ENCODE measurements at regions not wholly inside any gene's neighbourhood (a gene's known extent, or its start where the extent isn't known, plus 50 kb on each side); places are given as distances from the start of the nearest gene placed in this dataset.

DNA sequence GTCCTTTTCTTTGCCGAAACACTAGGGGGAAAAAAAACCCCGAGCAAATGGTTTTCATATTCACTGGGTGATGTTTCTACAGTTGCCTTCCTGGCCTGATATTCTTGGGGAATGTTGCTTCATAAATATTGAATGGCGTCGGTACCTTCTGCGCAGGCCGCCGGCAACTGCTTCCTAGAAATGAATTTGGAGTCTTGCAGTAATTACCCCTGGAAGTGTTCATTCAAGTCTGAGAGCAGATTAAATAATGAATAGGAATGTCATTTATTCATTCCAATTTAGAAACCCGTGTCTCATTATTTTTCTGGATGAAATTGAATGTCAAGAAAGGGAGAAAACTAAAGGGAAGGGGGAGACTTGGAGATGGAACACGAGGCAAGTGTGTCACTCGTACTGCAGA lies 179.4 kb upstream of the KCNG1 start:
- Histone ChIP-seq H3K27ac (ENCODE audit: low read depth, low read length) (no peak overlapping the region), H3K36me3 (ENCODE audit: control insufficient read depth, insufficient read depth, low read length) (no peaks in the 10 kb centered on the region), H3K9me3 (ENCODE audit: control insufficient read depth, insufficient read depth, low read length) (no peaks in the 10 kb centered on the region), H3K27me3 (ENCODE audit: control insufficient read depth, insufficient read depth, low read length) (no peaks in the 10 kb centered on the region), H3K4me3 (ENCODE audit: low read depth, low read length) (no peak overlapping the region), H3K9ac (ENCODE audit: low read depth, low read length) (no peak overlapping the region), H3K4me1 (ENCODE audit: control insufficient read depth, insufficient read depth, low read length) (no peaks in the 10 kb centered on the region)

DNA sequence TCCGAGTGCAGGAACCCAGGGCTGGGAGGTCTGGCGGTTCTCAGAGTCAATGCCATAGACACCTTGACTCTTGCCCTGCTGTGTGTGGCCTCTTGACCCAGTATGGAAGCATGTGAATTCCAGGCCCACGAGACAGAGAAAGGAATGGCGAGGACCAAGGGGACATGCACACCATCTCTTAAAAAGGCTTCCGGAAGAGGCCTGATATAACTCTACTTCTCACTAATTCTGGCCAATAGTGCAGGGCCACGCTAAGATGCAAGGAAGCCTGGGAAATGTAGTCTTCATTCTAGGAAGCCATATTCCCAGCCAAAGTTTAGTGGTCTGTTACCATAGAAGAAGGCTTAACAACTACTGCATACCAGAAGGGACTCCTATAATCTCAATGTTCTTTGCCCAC lies 177.0 kb upstream of the KCNG1 start:
- Histone ChIP-seq H3K9me3 (ENCODE audit: control insufficient read depth, insufficient read depth, low read length) (no peaks in the 10 kb centered on the region), H3K27me3 (ENCODE audit: control insufficient read depth, insufficient read depth, low read length) (0 out of 2 replicates have a peak, but pooled peaks cover 3% of the 10 kb centered on the region), H3K27ac (ENCODE audit: low read depth, low read length) (no peak overlapping the region), H3K4me3 (ENCODE audit: low read depth, low read length) (no peak overlapping the region), H3K9ac (ENCODE audit: low read depth, low read length) (no peak overlapping the region), H3K36me3 (ENCODE audit: control insufficient read depth, insufficient read depth, low read length) (no peaks in the 10 kb centered on the region), H3K4me1 (ENCODE audit: control insufficient read depth, insufficient read depth, low read length) (no peaks in the 10 kb centered on the region)

DNA sequence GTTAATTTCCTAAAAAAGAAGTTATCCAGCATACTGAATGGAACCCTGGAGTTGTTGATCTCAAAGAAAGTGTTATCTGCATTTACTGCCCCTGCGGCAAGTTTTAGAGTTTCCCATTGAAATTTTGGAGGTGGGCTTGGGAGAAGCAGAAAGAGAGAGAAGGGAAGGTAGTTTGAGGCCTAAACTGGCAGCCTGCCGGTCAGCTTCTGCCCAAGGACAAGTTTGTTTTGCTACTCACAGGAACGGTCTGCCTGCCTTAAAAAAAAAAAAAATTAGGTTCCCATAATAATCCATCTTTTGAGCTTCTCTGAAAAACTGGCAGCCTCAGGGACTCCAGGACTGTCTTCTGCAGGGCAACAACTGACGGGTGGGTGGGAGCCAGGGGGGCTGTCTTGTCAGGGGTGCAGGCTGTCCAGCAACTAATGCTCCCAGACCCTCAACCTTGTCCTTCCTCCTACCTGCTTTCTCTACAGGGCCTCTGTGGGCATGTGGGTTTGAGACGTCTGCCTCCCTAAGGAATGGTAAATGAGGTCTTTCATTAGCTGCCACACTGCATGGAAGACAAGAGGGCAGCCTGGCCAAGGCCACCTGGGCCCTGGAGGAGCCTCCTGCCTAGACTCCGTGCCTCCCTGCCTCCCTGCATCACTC lies 176.1 kb upstream of the KCNG1 start:
- Histone ChIP-seq H3K27ac (ENCODE audit: low read depth, low read length) (no peak overlapping the region), H3K4me3 (ENCODE audit: low read depth, low read length) (no peak overlapping the region), H3K27me3 (ENCODE audit: control insufficient read depth, insufficient read depth, low read length) (0 out of 2 replicates have a peak, but pooled peaks cover 3% of the 10 kb centered on the region), H3K9me3 (ENCODE audit: control insufficient read depth, insufficient read depth, low read length) (no peaks in the 10 kb centered on the region), H3K9ac (ENCODE audit: low read depth, low read length) (no peak overlapping the region), H3K36me3 (ENCODE audit: control insufficient read depth, insufficient read depth, low read length) (no peaks in the 10 kb centered on the region), H3K4me1 (ENCODE audit: control insufficient read depth, insufficient read depth, low read length) (no peaks in the 10 kb centered on the region)

DNA sequence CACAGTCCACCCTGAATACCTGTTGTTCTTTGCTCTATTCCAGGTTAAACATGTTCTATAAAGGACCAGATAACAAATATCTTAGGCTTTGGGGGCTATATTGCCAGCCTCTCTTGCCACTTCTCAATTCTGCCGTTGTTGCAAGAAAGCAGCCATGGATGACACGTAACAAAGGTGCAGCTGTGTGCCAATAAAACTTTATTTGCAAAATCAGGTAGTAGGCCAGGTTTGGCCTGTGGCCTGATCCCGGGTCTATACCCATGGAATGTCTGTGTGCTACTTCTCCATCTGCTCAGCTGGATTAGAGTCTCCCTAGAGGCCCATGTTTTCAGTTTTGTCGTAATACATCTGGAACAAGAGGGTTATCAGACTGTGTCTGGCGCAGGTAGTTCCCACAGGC lies 175.3 kb upstream of the KCNG1 start:
- no peak overlapping the region for H3K4me3 ChIP-seq (ENCODE audit: low read depth, low read length)
- 0 out of 2 replicates have a peak, but pooled peaks cover 3% of the 10 kb centered on the region for H3K27me3 ChIP-seq (ENCODE audit: control insufficient read depth, insufficient read depth, low read length)
- H3K27ac ChIP-seq (ENCODE audit: low read depth, low read length): no peak overlapping the region
- no peaks in the 10 kb centered on the region for H3K4me1 ChIP-seq (ENCODE audit: control insufficient read depth, insufficient read depth, low read length)
- H3K9ac ChIP-seq (ENCODE audit: low read depth, low read length): no peak overlapping the region
- H3K9me3 ChIP-seq (ENCODE audit: control insufficient read depth, insufficient read depth, low read length): no peaks in the 10 kb centered on the region
- H3K36me3 ChIP-seq (ENCODE audit: control insufficient read depth, insufficient read depth, low read length): no peaks in the 10 kb centered on the region

DNA sequence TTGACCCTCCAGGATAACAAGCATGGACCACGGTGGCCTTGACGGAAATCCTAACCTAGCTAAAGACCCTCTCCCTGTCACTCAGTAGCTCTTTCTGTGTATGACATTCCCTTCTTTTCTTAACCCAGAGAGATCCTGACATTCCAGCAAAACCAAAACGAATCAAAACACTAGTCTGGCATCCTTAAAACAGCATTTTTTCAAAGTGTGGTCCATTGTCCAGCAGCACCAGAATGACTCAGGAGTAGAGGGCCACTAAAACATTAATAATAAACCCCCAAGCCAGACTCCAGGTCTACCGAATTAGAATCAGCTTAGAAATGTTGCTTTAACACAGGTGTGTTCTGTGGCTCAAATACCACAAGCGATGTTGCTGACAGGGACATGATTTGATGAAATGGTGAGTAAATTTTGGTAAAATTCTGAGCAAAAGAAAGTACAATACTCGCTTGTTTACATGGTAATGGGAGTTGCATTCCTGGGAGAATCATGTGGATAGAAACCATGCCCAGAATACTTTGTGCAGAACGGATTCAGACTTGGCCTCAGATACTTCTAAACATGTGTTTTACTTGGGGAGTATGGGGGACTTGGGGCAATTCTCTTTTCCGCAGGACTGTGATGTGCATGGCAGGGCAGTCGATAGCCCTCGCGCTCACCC lies 174.2 kb upstream of the KCNG1 start:
- 0 out of 2 replicates have a peak, but pooled peaks cover 3% of the 10 kb centered on the region for H3K27me3 ChIP-seq (ENCODE audit: control insufficient read depth, insufficient read depth, low read length)
- no peak overlapping the region for H3K27ac ChIP-seq (ENCODE audit: low read depth, low read length)
- H3K4me1 ChIP-seq (ENCODE audit: control insufficient read depth, insufficient read depth, low read length): no peaks in the 10 kb centered on the region
- H3K36me3 ChIP-seq (ENCODE audit: control insufficient read depth, insufficient read depth, low read length): no peaks in the 10 kb centered on the region
- H3K9ac ChIP-seq (ENCODE audit: low read depth, low read length): no peak overlapping the region
- H3K9me3 ChIP-seq (ENCODE audit: control insufficient read depth, insufficient read depth, low read length): no peaks in the 10 kb centered on the region
- H3K4me3 ChIP-seq (ENCODE audit: low read depth, low read length): no peak overlapping the region

DNA sequence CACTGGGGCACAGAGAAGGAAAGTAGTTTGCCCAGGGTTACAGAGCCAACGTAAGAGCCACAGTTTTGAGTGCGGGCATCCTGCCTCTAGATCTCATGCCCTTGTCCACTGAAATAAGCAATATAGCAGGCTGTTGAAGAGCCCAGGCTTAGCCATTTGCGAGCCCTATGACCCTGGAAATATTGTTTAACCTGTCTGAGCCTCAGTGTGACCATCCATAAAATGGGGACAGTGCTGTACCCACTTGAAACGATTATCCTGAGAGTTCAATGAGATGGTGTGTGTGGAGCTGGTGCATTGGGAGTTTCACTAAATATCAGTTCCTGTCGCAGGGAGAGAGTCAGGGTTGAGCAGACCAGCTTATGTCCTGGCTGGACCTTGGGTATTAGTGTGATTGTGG lies 173.1 kb upstream of the KCNG1 start:
- Histone ChIP-seq H3K36me3 (ENCODE audit: control insufficient read depth, insufficient read depth, low read length) (no peaks in the 10 kb centered on the region), H3K27me3 (ENCODE audit: control insufficient read depth, insufficient read depth, low read length) (0 out of 2 replicates have a peak, but pooled peaks cover 3% of the 10 kb centered on the region), H3K4me1 (ENCODE audit: control insufficient read depth, insufficient read depth, low read length) (no peaks in the 10 kb centered on the region), H3K9ac (ENCODE audit: low read depth, low read length) (no peak overlapping the region), H3K27ac (ENCODE audit: low read depth, low read length) (no peak overlapping the region), H3K4me3 (ENCODE audit: low read depth, low read length) (no peak overlapping the region), H3K9me3 (ENCODE audit: control insufficient read depth, insufficient read depth, low read length) (no peaks in the 10 kb centered on the region)

DNA sequence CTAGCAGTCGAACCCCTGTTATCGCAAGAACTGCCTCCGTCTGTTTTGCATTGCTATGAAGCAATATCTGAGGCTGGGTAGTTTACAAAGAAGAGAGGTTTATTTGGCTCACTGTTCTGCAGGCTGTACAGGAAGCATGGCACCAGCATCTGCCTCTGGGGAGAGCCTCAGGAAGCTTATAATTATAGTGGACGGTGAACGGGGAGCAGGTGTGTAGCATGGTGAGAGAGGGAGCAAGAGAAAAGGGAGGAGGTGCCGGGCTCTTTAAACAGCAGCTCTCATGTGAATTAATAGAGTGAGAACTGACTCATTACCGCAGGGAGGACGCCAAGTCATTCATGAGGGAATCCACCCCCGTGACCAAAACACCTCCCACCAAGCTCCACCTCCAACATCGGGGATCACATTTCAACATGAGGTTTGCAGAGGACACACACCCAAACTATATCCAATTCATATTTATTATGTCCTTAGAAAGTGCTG lies 172.6 kb upstream of the KCNG1 start:
- H3K9me3 ChIP-seq (ENCODE audit: control insufficient read depth, insufficient read depth, low read length): no peaks in the 10 kb centered on the region
- no peak overlapping the region for H3K9ac ChIP-seq (ENCODE audit: low read depth, low read length)
- H3K36me3 ChIP-seq (ENCODE audit: control insufficient read depth, insufficient read depth, low read length): no peaks in the 10 kb centered on the region
- no peak overlapping the region for H3K27ac ChIP-seq (ENCODE audit: low read depth, low read length)
- no peaks in the 10 kb centered on the region for H3K4me1 ChIP-seq (ENCODE audit: control insufficient read depth, insufficient read depth, low read length)
- H3K27me3 ChIP-seq (ENCODE audit: control insufficient read depth, insufficient read depth, low read length): 0 out of 2 replicates have a peak, but pooled peaks cover 3% of the 10 kb centered on the region
- H3K4me3 ChIP-seq (ENCODE audit: low read depth, low read length): no peak overlapping the region

DNA sequence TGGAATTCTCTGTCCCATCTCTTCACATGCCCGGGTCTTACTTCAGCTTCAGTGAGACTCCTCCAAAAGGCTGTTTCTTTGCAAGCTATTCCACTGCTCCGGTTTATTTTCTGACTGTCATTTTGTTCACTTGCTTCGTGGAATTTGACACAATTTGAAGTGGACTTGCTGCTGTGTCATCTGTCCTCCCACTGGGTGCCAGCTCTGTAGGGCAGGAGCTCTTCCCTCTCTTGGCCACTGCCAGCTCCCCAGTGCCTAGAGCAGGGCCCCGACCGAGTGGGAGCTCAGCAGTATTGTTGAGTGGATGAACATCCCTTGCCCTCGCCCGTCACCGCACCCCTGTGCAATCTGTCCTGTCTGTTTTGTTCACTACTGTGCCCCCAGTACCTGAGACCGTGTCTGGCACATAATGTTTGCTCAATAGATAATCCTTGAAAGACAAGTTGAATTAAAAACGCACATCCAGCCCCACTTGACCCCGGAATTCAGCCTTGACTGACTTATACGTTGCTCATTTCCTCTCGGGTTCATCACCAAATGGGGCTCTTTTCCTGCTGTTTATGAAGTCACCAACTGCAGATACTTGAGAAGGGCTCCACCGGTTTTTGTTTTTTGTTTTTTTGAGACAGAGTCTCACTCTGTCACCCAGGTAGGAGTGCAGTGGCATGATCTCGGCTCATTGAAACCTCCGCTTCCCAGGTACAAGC lies 170.3 kb upstream of the KCNG1 start:
- Histone ChIP-seq H3K4me3 (ENCODE audit: low read depth, low read length) (no peak overlapping the region), H3K27me3 (ENCODE audit: control insufficient read depth, insufficient read depth, low read length) (0 out of 2 replicates have a peak, but pooled peaks cover 3% of the 10 kb centered on the region)

DNA sequence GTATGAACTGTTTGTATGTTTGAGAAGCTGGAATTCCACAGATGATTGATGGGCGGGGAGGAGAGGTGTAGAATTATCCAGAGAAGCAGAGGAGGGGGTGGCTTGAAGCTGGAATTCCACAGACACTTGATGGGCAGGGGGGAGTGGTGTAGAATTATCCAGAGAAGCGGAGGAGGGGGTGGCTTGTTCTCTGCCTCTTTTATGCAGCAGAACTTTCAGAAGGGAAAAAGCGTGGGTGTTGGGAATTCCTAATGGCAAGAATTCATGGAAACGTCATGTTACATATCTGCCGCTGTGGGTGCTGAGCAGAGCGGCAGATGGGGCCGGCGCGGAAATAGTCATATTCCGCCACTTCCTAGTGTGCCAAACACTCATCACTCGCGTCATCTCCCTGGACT lies 167.9 kb upstream of the KCNG1 start:
- Histone ChIP-seq H3K4me3 (ENCODE audit: low read depth, low read length) (no peak overlapping the region), H3K4me1 (ENCODE audit: control insufficient read depth, insufficient read depth, low read length) (no peaks in the 10 kb centered on the region), H3K9ac (ENCODE audit: low read depth, low read length) (no peak overlapping the region), H3K36me3 (ENCODE audit: control insufficient read depth, insufficient read depth, low read length) (no peaks in the 10 kb centered on the region), H3K9me3 (ENCODE audit: control insufficient read depth, insufficient read depth, low read length) (no peaks in the 10 kb centered on the region), H3K27me3 (ENCODE audit: control insufficient read depth, insufficient read depth, low read length) (no peaks in the 10 kb centered on the region), H3K27ac (ENCODE audit: low read depth, low read length) (no peak overlapping the region)

More for the DNA sequence above, 170.3 kb upstream of the KCNG1 start:
- Histone ChIP-seq H3K9me3 (ENCODE audit: control insufficient read depth, insufficient read depth, low read length) (no peaks in the 10 kb centered on the region), H3K36me3 (ENCODE audit: control insufficient read depth, insufficient read depth, low read length) (no peaks in the 10 kb centered on the region), H3K4me1 (ENCODE audit: control insufficient read depth, insufficient read depth, low read length) (no peaks in the 10 kb centered on the region), H3K9ac (ENCODE audit: low read depth, low read length) (no peak overlapping the region), H3K27ac (ENCODE audit: low read depth, low read length) (no peak overlapping the region)

DNA sequence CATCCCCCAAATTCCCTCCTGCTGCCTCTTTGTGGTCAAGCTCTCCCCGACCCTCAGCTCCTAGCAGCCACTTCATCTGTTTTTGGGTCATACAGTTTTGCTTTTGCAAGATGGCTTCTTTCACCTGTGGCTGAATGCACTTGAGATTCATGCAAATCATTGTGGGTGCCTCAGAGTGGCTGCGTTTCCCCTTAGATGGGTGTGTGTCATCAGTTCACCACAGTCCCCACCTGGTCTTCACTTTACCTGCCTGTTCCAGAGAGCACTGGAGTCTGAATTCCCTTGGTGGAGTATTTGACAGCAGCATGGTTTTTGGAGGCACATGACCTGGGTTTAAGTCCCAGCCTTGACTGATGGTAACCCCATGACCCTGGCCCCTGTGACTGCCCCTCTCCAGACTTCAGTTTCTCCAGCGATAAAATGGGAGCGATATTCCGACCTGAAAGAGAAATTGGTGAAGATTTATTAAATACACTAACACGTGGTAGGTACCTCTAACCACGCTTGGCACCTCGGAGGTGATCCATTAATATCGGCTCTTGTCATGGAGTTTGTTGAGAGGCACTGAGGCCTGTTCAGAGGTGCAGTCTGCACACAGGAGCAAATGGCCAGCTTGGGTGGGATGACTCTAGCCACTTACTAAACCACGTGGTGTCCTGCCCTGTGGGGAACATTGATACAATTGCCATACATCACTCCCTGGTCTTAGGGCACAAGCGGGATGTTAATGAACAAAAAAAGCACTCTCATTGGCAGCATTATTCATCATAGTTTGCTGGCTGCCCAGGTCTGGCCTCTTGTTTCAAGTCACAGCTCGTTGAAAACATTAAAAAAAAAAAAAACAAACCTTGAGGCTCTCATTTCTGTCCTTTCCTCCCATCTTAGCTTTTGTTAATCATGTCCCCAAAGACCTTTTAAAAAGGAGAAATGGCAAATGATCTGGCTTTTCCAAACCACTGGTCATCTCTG lies 167.2 kb upstream of the KCNG1 start:
- Histone ChIP-seq H3K27me3 (ENCODE audit: control insufficient read depth, insufficient read depth, low read length) (no peaks in the 10 kb centered on the region), H3K4me3 (ENCODE audit: low read depth, low read length) (no peak overlapping the region)

More for the DNA sequence above, 167.2 kb upstream of the KCNG1 start:
- Histone ChIP-seq H3K27ac (ENCODE audit: low read depth, low read length) (no peak overlapping the region), H3K4me1 (ENCODE audit: control insufficient read depth, insufficient read depth, low read length) (no peaks in the 10 kb centered on the region), H3K9me3 (ENCODE audit: control insufficient read depth, insufficient read depth, low read length) (no peaks in the 10 kb centered on the region), H3K9ac (ENCODE audit: low read depth, low read length) (no peak overlapping the region), H3K36me3 (ENCODE audit: control insufficient read depth, insufficient read depth, low read length) (no peaks in the 10 kb centered on the region)
